Fibroblast of mammary gland (primary cell): ENCODE measurements at regions not wholly inside any gene's neighbourhood (a gene's known extent, or its start where the extent isn't known, plus 50 kb on each side); places are given as distances from the start of the nearest gene placed in this dataset.

Source experiments
- DNase-seq: peaks from one replicate; pipeline ENCODE4 v3.0.0-alpha.2; 2010; ENCODE audit warnings: low read depth
- H3K4me3 ChIP-seq: 2 replicates; pipeline ENCODE4 v1.5.1; 2011; ENCODE audit warnings: low read depth, mild to moderate bottlenecking, low read length, moderate library complexity; ENCODE audit not compliant: control insufficient read depth
- CTCF ChIP-seq: conservative IDR thresholded peaks from 2 replicates; pipeline ENCODE4 v1.5.1; 2011; ENCODE audit warnings: low read depth, low read length, inconsistent platforms; ENCODE audit not compliant: control insufficient read depth, insufficient read depth

- peak; percentile 61 for DNase-seq
- no peak overlapping the region for H3K4me3 ChIP-seq
- no peak for TF ChIP-seq CTCF
These were observed 87.9 kb upstream of the BEND6 start for GRCh38 chr6:56866917-56867522.

- no peak overlapping the region for H3K4me3 ChIP-seq
- no peak for DNase-seq
- TF ChIP-seq CTCF = no peak
These were observed 89.6 kb upstream of the BEND6 start for GRCh38 chr6:56865081-56865875.

- DNase-seq = peak; percentile 47
- no peak overlapping the region for H3K4me3 ChIP-seq
- no peak for TF ChIP-seq CTCF
These were observed 90.7 kb upstream of the BEND6 start for GRCh38 chr6:56864171-56864616.

- no peak overlapping the region for H3K4me3 ChIP-seq
- peak; percentile 89 for DNase-seq
- no peak for TF ChIP-seq CTCF
These were observed 91.5 kb upstream of the BEND6 start for GRCh38 chr6:56863366-56863765.

GRCh38 chr6:56862415-56863175, 92.3 kb upstream of the BEND6 start:
- peak; percentile 68 for DNase-seq
- TF ChIP-seq CTCF = no peak

GRCh38 chr6:56860475-56860874, 94.4 kb upstream of the BEND6 start:
- no peak for TF ChIP-seq CTCF
- no peak overlapping the region for H3K4me3 ChIP-seq
- DNase-seq = peak; percentile 65

More at GRCh38 chr6:56862415-56863175, 92.3 kb upstream of the BEND6 start:
- no peak overlapping the region for H3K4me3 ChIP-seq
